ENCODE measurements at regions not wholly inside any gene's neighbourhood (a gene's known extent, or its start where the extent isn't known, plus 50 kb on each side); places are given as distances from the start of the nearest gene placed in this dataset.

GRCh38 chr3:72071624-72072023 is 286.7 kb upstream of the PROK2 start:
- TF ChIP-seq EZH2 (IDR thresholded peaks at IDR 0.05; ENCODE audit: insufficient read depth, low read length) = no peak
- TF ChIP-seq, protein P1, sequence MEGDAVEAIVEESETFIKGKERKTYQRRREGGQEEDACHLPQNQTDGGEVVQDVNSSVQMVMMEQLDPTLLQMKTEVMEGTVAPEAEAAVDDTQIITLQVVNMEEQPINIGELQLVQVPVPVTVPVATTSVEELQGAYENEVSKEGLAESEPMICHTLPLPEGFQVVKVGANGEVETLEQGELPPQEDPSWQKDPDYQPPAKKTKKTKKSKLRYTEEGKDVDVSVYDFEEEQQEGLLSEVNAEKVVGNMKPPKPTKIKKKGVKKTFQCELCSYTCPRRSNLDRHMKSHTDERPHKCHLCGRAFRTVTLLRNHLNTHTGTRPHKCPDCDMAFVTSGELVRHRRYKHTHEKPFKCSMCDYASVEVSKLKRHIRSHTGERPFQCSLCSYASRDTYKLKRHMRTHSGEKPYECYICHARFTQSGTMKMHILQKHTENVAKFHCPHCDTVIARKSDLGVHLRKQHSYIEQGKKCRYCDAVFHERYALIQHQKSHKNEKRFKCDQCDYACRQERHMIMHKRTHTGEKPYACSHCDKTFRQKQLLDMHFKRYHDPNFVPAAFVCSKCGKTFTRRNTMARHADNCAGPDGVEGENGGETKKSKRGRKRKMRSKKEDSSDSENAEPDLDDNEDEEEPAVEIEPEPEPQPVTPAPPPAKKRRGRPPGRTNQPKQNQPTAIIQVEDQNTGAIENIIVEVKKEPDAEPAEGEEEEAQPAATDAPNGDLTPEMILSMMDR (IDR thresholded peaks at IDR 0.05; ENCODE audit: insufficient read depth, low read depth, low read length) = no peak

Data from astrocyte (in vitro differentiated cells and primary cell).